Fibroblast of pulmonary artery (primary cell): ENCODE measurements at regions not wholly inside any gene's neighbourhood (a gene's known extent, or its start where the extent isn't known, plus 50 kb on each side); places are given as distances from the start of the nearest gene placed in this dataset.

Source experiments
- DNase-seq: peaks from one replicate; pipeline ENCODE4 v3.0.0-alpha.2; 2010; ENCODE audit warnings: low read depth
- H3K4me3 ChIP-seq: replicated peaks from 2 replicates; pipeline ENCODE4 v1.5.1; 2011; ENCODE audit warnings: low read depth, mild to moderate bottlenecking, control low read depth, low read length, moderate library complexity
- TF ChIP-seq, protein P1 (sequence below): IDR thresholded peaks from 2 replicates; pipeline ENCODE4 v1.5.1; 2011; ENCODE audit warnings: mild to moderate bottlenecking, control low read depth, low read length, inconsistent platforms; ENCODE audit errors: missing control alignments

DNA sequence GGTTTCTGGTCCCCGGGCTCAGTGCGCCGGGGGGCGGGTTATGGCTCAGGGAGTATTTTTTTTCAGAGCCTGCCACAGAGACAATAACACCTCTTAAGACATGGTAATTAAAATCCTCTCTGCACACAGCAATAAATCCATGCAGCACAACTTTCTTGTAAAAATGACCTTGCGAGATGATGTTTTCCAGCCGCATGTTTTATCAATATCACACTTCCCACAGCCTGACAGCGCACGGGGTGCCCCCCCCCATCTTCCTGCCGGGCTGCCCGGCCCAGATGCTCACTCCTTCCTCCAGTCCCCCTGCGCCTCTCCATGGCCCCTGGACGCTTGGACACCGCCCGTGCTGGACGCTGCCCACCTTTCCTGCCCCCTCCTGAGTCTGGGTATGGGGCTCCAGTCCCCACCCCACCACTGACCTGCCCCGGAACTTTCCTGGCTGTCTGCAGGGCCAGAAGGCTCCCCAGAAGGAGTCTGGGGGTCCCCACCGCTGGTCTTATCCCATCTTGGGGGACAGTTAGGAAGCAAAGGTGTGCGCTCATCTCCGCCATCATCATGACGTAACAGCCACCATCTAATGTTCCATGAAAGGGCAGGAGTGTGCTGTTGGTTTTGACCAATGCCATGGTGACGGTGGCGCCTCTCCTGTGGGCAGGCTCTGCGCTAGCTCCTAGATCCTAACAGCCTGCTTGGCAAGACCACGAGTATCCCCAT, 182.9 kb downstream of the KIF26A start:
- TF ChIP-seq, protein P1, sequence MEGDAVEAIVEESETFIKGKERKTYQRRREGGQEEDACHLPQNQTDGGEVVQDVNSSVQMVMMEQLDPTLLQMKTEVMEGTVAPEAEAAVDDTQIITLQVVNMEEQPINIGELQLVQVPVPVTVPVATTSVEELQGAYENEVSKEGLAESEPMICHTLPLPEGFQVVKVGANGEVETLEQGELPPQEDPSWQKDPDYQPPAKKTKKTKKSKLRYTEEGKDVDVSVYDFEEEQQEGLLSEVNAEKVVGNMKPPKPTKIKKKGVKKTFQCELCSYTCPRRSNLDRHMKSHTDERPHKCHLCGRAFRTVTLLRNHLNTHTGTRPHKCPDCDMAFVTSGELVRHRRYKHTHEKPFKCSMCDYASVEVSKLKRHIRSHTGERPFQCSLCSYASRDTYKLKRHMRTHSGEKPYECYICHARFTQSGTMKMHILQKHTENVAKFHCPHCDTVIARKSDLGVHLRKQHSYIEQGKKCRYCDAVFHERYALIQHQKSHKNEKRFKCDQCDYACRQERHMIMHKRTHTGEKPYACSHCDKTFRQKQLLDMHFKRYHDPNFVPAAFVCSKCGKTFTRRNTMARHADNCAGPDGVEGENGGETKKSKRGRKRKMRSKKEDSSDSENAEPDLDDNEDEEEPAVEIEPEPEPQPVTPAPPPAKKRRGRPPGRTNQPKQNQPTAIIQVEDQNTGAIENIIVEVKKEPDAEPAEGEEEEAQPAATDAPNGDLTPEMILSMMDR, result no peak
- H3K4me3 ChIP-seq, result no peak overlapping the region
- DNase-seq, result no peak

GRCh38 chr14:104321802-104322130, 183.4 kb downstream of the KIF26A start:
- no peak for DNase-seq
- TF ChIP-seq, protein P1, result no peak
- no peak overlapping the region for H3K4me3 ChIP-seq

DNA sequence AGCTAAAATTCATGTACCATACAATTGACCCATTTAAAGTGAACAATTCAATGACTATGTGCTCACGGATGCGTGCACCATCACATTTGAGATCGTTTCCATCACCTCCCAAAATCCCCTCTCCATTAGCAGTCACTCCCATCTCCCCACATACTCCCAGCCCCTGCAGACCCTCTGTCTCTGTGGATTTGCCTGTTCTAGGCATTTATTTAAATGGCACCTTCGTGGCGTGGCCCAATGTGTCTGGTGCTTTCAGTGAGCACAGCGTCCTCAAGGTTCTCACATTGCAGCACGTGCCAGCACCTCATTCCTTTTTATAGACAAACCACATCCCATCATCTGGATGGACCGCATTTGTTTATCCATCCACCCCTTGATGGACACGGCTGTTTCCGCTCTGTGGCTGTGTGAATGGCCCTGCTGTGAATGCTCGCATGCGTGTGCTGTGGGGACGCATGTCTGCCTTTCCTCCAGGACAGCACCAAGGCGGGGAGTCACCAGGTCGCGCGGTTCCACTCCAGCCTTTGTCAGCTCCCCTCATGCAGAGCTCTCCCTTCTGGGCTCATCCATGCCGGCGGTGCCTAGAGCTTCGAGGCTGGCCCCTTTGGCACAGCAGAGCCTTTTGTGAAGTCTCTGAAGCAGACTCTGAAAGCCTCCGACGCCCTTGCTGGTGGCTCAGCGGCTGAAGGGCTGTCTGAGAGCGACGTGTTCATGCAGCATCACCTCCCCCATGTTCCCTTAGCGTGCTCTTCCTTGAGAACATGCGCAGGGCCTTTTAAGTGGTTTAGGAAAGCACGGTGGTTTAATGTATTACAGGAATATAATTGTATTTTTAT, 184.4 kb downstream of the KIF26A start:
- no peak overlapping the region for H3K4me3 ChIP-seq
- TF ChIP-seq, protein P1, result no peak
- no peak for DNase-seq

DNA sequence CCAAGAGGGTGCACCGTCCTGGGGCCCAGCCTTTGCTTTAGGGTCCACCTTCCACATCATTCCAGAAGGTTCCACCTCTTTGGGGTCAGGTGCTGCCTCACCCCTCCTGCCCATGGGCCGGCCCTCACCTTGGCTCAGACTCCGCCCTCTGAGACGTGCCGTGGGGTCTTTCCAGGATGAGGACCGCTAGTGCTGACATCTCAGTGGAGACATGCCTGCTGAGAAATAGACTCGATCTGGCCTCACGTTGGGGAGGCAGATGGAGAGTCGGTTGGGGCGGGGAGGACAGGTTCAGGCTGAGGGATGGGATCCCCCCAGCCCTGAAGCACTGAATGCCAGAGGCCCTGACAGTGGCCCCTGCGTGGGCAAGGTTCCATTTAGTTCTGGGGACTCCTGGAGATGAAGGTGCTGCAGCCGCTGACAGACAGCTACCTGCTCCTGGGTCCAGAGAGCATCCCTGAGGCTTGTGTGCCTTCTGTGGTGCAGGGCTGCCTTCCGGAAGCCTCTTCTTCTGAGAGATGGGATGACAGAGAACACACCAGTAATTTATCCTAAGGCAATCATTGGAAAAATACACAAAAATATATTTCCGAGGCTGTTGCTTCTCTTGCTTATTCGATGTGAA, 185.3 kb downstream of the KIF26A start:
- TF ChIP-seq, protein P1, result no peak
- H3K4me3 ChIP-seq, result no peak overlapping the region
- DNase-seq, result no peak

DNA sequence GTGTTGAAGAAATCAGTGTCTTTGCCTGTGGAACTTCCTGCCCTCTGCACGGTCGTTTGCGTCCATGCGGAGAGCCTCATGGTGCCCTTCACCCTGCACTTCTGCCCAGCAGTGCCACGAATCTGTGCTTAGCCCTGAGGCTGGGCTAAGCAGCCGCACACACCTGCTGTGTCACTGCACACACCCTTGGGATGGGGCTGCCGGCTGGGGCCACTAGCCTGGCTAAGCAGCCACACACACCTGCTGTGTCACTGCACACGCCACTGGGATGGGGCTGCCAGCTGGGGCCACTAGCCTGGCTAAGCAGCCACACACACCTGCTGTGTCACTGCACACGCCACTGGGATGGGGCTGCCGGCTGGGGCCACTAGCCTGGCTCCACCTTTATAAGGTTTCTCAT, 188.5 kb downstream of the KIF26A start:
- no peak for DNase-seq
- no peak overlapping the region for H3K4me3 ChIP-seq
- TF ChIP-seq, protein P1, result no peak

DNA sequence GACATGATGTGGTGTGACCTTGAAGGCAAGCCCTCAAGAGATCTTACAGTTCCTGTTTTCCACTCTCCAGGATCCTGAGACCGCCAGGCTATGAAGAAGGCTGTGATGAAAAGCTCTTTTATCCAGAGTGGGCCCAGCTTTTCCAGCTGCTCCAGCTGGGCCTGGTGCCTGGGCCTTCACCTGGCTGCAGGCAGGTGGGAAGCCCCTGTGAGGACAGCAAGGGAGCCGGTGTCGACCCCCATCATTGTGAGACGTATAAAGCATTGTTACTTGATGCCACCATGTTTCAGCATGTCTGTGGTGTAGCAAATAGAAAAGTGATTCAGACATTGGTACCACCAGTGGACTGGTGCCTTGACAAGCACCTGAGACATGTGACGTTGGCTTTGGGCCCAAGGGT, 190.2 kb downstream of the KIF26A start:
- TF ChIP-seq, protein P1, result no peak
- no peak for DNase-seq
- H3K4me3 ChIP-seq, result no peak overlapping the region
